Activated CD8-positive, alpha-beta memory T cell treated with anti-CD3 and anti-CD28 coated beads for 36 hours (primary cell): ENCODE measurements at regions not wholly inside any gene's neighbourhood (a gene's known extent, or its start where the extent isn't known, plus 50 kb on each side); places are given as distances from the start of the nearest gene placed in this dataset.

Experiments used
- CTCF ChIA-PET: fragments of 350-600 bp; sonication (Branson Sonifier 250); formaldehyde crosslinking; loops from one replicate; lab custom pipeline; 2021; ENCODE audit warnings: antibody characterized with exemption; lab: Charles Lee
- POLR2A ChIA-PET: fragments of 350-600 bp; sonication (Branson Sonifier 250); formaldehyde crosslinking; loops from one replicate; lab custom pipeline; 2021; ENCODE audit warnings: antibody characterized with exemption; lab: Charles Lee

DNA sequence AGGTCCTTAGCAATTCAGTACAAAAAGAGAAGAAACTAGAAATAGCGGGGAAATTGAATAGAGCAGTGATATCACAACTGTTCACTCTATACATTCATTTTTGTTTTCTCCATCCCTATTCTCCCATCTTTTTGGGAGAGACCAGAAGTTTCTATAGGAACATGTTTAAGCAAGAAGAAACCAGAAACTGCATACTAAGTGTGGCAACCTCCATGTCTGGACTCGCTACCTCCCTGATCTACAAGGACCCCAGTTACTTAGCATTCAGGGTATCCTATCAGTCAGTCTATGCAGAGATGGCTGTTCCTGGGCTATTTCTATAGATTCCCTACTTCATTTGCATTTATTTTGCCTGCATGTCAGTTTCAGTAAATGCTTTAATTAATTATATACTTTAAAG, 178.6 kb downstream of the PHLDA1 start:
- POLR2A ChIA-PET, result no interaction called here
- CTCF ChIA-PET, result no interaction called here

DNA sequence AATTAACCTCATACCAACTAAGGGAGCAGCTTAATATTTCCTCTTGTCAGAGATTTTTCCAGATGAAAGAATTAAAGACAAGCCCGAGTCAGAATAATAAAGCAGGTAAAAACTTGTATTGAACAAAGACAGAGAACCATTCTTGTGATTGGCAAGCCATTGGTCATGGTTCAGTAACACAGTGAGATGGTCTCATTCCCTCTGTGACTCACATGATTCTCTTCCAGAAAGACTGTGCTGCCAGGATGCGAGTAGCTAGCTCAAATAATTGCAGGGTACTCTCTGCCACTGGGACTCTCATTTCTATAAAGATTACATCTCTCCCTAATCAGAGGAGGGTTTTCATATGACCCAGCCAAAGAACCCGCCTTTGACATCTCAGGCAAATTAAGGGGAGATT, 179.4 kb downstream of the PHLDA1 start:
- POLR2A ChIA-PET, result no interaction called here
- CTCF ChIA-PET, result no interaction called here

DNA sequence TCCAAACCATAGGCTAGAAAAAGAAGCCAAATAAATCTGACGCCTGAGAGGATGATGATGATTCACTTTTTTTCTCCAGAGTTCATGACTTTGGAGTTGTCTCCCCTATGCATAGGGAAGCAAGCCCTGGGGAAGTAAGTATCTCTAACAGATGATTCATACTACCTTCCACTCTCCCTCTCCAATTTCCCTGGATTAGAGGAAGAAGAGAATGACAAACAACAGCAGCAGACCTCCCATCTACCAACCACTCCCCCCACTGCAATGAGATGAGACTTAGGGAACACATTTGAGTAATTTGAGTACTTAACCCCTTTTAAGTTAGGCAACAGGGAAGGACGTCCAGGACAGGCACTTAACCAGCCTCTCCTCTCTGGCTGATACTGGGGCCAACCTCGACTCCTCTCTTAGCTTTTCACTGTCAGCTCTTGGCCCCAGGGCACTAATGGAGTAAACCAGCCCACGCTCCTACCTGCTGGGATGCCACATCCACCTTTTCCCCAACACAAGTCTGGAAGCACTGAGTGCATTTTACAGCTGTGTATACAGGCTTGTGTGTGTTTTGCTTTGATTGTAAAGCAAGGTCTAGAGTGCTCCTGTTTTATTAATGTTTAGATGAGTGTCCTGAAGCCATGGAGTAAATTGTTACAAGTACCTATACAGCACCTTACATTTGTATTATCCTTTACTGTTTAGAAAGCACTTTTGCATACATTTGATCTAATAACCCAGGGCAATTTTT, 180.7 kb downstream of the PHLDA1 start:
- ChIA-PET POLR2A (no interaction called here), CTCF (no interaction called here)

DNA sequence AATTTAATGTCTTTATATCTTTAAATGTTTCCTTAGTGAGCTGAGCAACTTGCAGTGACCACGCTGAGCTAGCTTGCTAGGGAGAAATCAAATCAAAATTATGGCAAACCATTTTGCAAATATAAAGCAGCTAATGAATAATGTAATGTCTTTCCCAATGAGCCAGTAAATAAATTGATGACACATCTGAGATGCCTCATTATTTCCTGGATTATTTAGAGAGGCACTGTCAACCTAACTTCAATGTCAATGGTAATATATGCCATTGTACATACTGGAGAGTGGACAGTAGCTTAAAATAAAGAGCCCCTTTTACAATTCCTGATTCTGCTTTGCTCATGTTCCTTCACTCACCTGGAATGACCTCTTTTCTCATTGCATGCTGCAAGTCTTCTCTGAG, 182.6 kb downstream of the PHLDA1 start:
- POLR2A ChIA-PET, result no interaction called here
- CTCF ChIA-PET, result no interaction called here

DNA sequence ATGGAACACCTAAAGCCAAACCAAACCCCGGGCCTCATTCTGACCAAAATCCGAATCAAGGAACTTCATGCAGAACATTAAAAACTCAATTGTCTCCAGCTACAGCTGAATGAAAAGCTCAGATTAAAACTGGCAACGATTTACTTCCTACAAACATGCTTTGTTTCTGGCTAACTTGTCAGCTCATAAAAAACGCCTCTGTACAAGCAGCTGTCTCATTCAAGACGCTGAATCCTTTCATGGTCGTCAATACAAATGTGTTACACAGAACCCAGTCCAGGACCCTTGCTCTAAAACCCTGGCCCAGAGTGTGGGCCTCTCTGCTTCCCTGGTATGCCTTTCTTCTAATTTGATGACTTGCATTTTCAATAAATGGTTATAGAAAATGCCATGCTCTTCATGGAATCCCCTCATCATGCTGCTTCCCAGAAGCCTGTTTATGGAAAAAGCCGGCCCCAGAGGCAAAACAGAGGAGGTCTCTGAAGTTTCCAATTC, 183.1 kb downstream of the PHLDA1 start:
- CTCF ChIA-PET, result no interaction called here
- POLR2A ChIA-PET, result no interaction called here

DNA sequence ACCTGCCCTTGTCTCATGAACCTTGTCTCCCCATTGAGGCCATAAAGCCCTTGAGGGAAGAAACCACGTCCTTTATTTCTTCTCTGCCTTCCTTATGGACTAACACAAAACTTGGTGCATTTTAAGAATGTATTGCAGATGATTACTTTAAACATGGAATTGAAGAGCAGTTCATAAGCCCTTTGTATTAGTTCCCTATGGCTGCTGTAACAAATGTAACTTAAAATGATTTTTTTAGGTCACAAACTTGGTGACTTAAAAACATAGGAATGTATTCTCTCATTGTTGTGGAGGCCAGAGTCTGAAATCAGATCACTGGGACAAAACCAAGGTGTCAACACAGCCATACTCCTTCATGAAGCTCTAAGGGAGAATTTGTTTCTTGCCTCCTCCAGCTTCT, 185.5 kb downstream of the PHLDA1 start:
- CTCF ChIA-PET, result no interaction called here

DNA sequence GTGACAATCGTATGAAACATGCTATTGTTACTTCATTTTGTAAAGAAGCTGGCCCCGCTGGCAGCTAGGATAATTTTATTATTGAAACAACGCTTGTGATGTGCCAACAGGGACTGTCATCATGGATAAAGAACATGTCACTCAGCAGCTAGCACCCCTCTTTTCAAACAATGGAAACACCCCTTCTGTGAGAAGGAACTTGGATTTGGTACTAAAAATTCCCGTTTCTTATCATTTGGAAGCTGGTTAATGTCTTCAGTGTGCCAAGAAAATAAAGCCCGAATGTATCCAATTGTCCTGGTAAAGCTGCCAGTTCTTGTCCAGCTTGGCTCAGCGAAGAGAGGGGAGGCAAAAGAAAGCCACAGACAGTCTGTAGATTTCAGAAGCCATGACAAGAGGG, 186.6 kb downstream of the PHLDA1 start:
- ChIA-PET CTCF (no interaction called here), POLR2A (no interaction called here)

More for the DNA sequence above, 185.5 kb downstream of the PHLDA1 start:
- POLR2A ChIA-PET, result no interaction called here

DNA sequence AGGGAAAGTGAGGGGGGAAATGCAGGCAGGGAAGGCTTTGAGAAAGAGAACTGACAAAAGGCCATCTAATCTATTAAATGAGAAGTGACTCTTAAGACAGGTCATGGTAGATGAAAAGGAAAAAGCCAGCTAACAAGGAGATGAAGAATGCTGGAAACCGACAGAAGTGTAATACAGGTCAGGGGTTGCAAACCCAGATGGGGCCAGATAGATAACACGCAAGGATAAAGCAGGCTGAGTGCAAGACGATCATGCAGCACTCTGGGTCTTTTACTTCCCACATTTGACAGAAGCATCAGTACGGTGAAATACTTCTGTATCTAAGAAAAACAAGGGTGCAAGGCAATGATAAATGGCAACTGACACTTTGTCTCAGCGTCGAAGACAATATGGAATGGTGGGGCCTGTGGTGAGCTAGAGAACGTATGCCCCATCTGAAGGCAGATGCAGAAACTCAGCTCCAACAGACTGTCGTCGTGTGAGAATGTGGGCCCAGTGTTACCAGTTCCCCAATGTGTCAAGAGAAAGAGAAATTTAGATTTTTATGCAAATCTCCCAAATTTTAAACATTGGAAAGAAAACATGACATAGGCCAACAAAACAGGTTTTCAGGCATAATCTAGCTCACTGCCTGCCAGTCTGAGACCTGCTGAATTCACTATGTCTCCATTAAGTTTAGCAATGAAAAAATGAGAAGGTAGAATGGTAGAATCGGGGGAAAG, 187.4 kb downstream of the PHLDA1 start:
- ChIA-PET POLR2A (no interaction called here), CTCF (no interaction called here)

DNA sequence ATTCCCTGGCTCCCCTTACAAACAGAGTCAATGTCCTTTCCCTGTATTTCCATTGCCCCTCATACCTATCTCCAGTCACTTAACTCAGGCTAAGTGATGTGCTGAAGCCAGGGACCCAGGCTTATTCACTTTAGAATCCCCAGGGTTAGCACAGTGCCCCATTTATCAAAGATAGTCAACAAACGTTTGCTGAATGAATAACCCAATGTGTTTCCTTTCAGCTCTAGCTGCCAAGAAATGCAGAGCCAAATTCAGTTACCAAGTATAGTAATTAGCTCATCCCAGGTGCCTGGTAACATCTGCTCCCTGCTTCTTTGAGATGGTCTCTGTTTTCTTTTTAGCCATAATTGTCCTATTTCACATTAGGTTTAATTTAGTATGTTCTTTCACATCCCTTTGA, 189.5 kb downstream of the PHLDA1 start:
- POLR2A ChIA-PET, result no interaction called here
- CTCF ChIA-PET, result no interaction called here

DNA sequence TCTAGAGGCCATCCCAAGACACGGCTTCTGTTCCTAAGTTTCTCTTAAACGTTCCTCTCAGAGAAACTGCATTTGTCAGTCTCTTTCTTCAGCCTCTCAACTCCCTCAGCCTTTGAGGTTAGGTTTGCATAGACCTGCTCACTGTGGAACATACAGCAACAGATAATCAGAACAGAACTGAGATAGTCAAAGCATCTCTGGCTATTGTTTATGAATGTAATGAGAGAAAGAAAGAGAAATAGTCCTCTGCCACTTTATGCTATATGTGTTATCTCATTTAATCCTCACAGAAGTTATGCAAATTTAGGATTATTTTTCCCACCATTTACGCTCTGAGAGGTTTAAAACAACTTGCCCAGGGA, 190.6 kb downstream of the PHLDA1 start:
- POLR2A ChIA-PET, result no interaction called here
- CTCF ChIA-PET, result no interaction called here

DNA sequence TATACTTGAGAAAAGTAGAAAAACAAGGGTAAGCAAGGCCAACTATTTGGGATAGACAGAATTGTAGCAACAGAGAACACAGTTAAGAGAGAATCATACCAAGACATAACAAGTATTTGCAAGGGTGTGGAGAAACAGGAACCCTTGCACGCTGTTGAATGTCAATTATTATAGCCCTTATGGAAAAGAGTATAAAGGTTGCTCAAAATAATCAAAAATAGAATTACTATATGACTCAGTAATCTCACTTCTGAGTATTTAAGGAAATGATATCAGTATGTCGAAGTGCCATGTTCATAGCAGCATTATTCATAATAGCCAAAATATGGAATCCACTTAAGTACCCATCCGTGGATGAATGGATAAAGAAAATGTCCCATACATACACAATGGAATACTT, 193.3 kb downstream of the PHLDA1 start:
- POLR2A ChIA-PET, result no interaction called here
- CTCF ChIA-PET, result interaction anchor here (0.6 kb wide), 1 partner anchor 1005 kb away, joined by 4 read pairs; no protein-coding TSS in a partner anchor

DNA sequence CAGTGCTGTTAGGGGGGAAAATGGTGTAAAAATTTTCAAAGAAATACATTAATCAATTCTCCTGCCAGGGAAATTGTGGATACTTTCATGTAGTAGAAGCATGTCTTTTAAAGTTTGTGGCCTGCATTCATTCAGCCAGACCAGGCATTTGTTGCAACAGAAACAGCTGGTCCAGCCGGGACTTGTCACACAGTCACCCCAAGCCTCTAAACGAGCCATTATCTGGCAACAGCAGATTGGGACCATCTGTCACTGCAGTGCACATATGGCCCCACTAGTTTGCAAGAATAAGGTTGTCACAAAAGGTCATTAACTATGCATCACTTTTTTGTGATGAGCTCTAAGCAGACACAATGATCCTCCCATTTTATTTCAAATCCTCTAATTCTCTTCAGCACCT, 193.9 kb downstream of the PHLDA1 start:
- ChIA-PET CTCF (interaction anchor here (0.6 kb wide), 1 partner anchor 1005 kb away, joined by 4 read pairs; no protein-coding TSS in a partner anchor), POLR2A (no interaction called here)

DNA sequence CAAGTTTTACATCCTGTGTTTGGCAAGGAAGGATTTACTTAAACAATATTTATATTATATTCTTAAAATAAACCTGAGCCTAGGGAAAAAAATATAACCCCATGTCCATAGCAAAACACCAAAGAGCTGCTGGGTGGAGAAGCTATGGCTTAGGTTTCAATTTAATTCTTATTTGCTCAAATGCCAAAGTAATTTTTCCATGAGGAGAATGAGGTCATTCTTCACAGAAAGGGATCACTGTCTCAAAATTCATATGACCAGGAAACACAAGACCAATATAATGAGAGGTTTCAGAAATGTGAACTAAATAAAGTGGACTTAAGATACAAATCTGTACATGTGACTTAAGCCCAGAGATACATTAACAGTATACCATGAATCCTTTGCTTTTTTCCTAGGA, 195.0 kb downstream of the PHLDA1 start:
- ChIA-PET POLR2A (no interaction called here), CTCF (no interaction called here)

DNA sequence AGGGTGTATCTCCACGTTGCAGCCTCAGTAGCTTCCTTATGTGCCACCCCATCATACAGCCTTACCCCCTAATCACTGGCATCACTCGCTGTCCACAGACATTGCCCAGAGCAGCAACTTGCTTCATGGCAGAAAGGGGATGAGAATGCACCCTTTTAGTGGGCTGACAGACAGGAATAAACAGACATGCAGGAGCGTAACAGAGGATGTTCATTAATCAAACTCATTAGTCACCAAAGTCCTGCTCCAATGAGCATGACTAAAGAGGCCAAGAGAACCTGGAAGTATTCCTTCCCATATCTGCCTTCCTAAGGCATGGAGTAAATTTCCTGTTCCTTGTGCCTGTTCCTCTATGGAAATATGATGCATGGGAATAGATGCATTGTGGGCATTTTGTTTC, 197.0 kb downstream of the PHLDA1 start:
- CTCF ChIA-PET, result no interaction called here
- POLR2A ChIA-PET, result no interaction called here

DNA sequence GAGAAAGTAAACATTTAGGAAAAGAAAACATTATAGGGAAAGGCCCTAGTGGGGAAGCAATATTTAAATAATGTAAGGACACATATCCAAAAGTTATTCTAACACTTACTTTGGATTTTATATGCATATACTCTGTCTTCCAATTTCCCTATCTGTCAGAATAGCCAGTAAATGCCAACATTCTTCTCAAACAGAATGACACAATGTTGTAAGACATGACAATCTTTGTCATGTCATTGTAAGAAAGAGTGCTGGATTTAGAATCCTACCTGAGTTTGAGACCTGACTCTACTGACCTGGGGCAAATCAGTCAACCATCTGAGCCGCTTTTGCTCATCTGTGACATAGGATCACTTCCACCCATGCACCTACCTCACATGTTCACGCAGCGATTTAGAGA, 198.3 kb downstream of the PHLDA1 start:
- CTCF ChIA-PET, result no interaction called here
- POLR2A ChIA-PET, result no interaction called here

DNA sequence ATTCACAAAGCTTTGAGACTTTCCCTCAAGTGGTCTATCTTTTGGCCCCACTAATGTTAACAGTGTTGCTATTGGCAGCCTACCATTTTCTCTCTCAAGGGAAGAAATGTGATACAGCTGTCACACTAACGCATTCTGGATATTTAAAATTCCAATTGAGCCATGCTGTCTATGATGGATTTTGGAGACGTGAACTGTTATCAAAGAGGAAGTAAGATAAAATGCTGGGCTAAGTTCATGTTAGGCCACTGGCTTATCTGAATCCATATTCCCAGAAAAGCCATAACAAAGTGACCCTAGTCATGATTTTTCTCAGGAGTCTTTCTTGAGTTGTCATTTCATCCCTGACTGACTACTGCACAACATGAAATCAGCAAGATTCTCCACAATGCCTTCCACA, 200.2 kb downstream of the PHLDA1 start:
- CTCF ChIA-PET, result no interaction called here
- POLR2A ChIA-PET, result no interaction called here

DNA sequence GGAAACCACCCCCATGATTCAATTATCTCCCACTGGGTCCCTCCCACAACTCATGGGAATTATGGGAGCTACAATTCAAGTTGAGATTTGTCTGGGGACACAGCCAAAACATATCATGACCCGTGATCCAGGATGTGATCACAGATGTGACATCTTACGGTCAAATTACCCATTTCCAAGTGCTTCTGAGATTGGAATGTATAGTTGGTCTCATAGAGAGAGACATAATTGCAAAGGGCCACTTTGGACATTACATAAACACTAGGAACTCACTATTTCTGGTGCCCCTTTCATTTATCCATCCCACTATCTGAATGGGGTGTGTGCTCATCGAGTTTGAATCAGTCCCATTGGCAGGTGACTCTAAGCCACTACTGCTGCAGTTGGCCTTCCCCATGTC, 204.5 kb downstream of the PHLDA1 start:
- POLR2A ChIA-PET, result no interaction called here
- CTCF ChIA-PET, result interaction anchor here (1.0 kb wide), 1 partner anchor 43 kb away, joined by 3 read pairs; no protein-coding TSS in a partner anchor

DNA sequence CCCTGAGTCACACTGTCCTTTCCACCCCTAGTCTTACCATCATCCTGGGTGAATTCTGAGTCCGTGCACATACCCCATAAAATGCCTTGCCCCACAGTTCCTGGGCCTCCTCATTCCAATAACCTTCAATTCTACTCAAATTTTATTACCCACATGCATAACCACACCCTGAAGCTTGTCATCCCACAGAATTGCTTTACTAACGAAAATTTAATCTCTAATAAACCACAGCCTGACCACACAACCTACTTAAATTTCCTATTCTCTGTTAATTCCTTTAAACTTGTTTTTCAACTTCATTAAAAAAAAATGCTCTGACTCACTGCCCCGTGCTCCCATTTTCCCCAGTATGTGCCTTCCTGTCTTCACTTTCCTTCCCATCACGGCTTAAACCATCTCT, 205.9 kb downstream of the PHLDA1 start:
- ChIA-PET POLR2A (no interaction called here), CTCF (no interaction called here)

DNA sequence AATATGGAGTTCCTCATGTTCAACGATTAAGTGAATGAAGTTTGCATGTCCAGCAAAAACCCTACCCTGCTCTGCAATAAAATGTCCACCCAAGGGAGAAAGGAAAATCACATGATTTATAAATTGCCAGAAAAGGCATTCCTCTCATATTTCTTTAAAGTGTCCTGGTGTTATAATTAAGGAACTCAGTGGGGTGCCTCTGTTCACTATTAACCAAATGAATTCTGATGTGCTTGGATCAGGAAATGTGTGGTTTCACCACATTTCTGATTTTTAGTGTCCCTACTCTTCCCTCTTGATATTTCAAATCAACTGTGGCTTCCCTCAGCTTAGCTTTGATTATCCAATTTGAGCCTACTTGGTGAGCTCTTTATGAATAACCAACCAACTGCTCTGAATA, 208.1 kb downstream of the PHLDA1 start:
- CTCF ChIA-PET, result no interaction called here
- POLR2A ChIA-PET, result interaction anchor here (0.6 kb wide), 1 partner anchor 940 kb away, joined by 3 read pairs; no protein-coding TSS in a partner anchor

DNA sequence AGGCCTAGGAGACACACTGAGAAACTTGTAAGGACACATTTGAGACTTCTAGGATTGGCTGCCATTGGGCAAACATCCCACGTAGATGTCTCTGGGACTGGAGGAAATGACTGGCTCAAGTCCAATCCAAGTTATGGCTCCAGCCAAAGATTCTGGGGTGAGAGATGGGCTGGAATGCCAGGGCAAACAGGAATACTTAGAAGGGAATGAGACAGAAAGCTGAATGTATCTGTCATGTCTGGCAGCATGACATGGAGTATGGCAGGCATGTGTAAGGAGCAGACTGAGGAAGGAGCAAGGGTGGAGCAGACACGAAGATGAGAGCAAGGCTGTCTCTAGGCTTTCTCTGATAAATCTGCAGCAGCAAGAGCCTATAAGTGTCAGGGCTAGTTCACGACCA, 209.2 kb downstream of the PHLDA1 start:
- ChIA-PET CTCF (no interaction called here), POLR2A (no interaction called here)
